Astrocyte (in vitro differentiated cells and primary cell): ENCODE measurements at regions not wholly inside any gene's neighbourhood (a gene's known extent, or its start where the extent isn't known, plus 50 kb on each side); places are given as distances from the start of the nearest gene placed in this dataset.

Experiments
- CTCF ChIP-seq: IDR thresholded peaks from 2 replicates; pipeline ENCODE4 v1.5.1; 2011; ENCODE audit warnings: low read depth, mild to moderate bottlenecking, inconsistent platforms, low read length, moderate library complexity; ENCODE audit not compliant: insufficient read depth
- EZH2 ChIP-seq: IDR thresholded peaks from 2 replicates; pipeline ENCODE4 v1.6.1; 2012; ENCODE audit warnings: mild to moderate bottlenecking, low read length, inconsistent platforms; ENCODE audit not compliant: insufficient read depth

- TF ChIP-seq CTCF: no peak
- TF ChIP-seq EZH2: no peak
Measured at GRCh38 chr7:155233311-155234157, 64.1 kb upstream of the INSIG1 start.
